Erythroblast (primary cell): ENCODE measurements at regions not wholly inside any gene's neighbourhood (a gene's known extent, or its start where the extent isn't known, plus 50 kb on each side); places are given as distances from the start of the nearest gene placed in this dataset.

Experiments used
- GATA1 ChIP-seq: IDR thresholded peaks from 2 replicates; pipeline ENCODE4 v1.6.1; 2011; ENCODE audit warnings: low read depth, mild to moderate bottlenecking, control low read depth, low read length, moderate library complexity
- POLR2A ChIP-seq: IDR thresholded peaks from 2 replicates; pipeline ENCODE4 v1.6.1; 2011; ENCODE audit warnings: mild to moderate bottlenecking, low read length

- TF ChIP-seq POLR2A: no peak
- no peak for TF ChIP-seq GATA1
Measured at GRCh38 chr17:34177642-34178041, 77.4 kb upstream of the CCL2 start.
